ENCODE measurements at regions not wholly inside any gene's neighbourhood (a gene's known extent, or its start where the extent isn't known, plus 50 kb on each side); places are given as distances from the start of the nearest gene placed in this dataset.

DNA sequence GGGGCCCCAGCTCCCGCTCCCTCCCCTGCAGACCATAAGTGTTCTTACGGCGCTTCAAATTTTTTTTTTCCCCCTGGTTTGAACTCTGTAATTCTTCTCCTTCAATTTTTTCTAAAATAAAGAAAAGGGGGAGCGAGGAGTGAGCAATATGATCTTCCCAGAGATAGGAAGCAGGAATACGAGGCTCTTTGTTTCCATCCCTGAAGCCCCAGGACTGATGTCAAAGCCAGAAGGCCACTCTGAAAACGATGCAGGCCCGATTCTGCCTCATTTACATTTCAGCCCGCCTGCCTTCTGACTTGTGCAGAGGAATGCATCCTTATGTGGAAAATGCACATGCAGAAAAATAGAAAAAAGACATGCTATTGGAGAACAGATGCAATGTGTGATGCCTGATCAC is 401.5 kb upstream of the MKI67 start:
- no peaks in the 10 kb centered on the region for H3K36me3 ChIP-seq (replicated peaks in 1 of 2; ENCODE audit: control insufficient read depth in 1 of 2, insufficient read depth in 2 of 2, low read length in 1 of 2)
- TF ChIP-seq MXI1 (IDR thresholded peaks at IDR 0.05; ENCODE audit: low read depth, low read length) (no peak), FOXM1 (IDR thresholded peaks at IDR 0.05; ENCODE audit: low read depth) (no peak)
- TF ChIP-seq, protein P1, sequence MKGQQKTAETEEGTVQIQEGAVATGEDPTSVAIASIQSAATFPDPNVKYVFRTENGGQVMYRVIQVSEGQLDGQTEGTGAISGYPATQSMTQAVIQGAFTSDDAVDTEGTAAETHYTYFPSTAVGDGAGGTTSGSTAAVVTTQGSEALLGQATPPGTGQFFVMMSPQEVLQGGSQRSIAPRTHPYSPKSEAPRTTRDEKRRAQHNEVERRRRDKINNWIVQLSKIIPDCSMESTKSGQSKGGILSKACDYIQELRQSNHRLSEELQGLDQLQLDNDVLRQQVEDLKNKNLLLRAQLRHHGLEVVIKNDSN (IDR thresholded peaks at IDR 0.05; ENCODE audit: borderline replicate concordance, low read depth) = no peak
- no peak overlapping the region for H3K27ac ChIP-seq (ENCODE audit: low read depth in 2 of 2, low read length in 1 of 2)
- WGBS (ENCODE audit: low lambda C conversion rate) = 27% methylated on average over 8 of the region's 8 CpGs
- H3K9ac ChIP-seq = no peak overlapping the region
- ChIA-PET POLR2A (no interaction called here), CTCF (interaction anchor here (1.0 to 8.5 kb wide), 6 partner anchors 9 to 1441 kb away, joined by 3 to 82 read pairs (median 4); no protein-coding TSS in a partner anchor)
- H3K27me3 ChIP-seq (ENCODE audit: insufficient read depth) = no peaks in the 10 kb centered on the region
- H2AFZ ChIP-seq (ENCODE audit: low read depth) = no peak overlapping the region
- no peaks in the 10 kb centered on the region for H4K20me1 ChIP-seq (ENCODE audit: insufficient read depth)
- H3F3A ChIP-seq (replicated peaks; ENCODE audit: insufficient read depth) = no peaks in the 10 kb centered on the region
- H3K9me2 ChIP-seq = no peaks in the 10 kb centered on the region
- H3K4me3 ChIP-seq (ENCODE audit: low read depth in 2 of 2, low read length in 1 of 2) = no peak overlapping the region
- no peak for DNase-seq
- no peak overlapping the region for H3K4me2 ChIP-seq
- H3K79me2 ChIP-seq (ENCODE audit: insufficient read depth) = no peaks in the 10 kb centered on the region
- H3K4me1 ChIP-seq (ENCODE audit: control insufficient read depth in 1 of 2, insufficient read depth in 2 of 2, low read depth in 1 of 2, low read length in 1 of 2) = peaks cover 0 to 15% of the 10 kb centered on the region in 2 experiments; a peak in 2 of 4 replicates
- H3K9me3 ChIP-seq = no peaks in the 10 kb centered on the region

DNA sequence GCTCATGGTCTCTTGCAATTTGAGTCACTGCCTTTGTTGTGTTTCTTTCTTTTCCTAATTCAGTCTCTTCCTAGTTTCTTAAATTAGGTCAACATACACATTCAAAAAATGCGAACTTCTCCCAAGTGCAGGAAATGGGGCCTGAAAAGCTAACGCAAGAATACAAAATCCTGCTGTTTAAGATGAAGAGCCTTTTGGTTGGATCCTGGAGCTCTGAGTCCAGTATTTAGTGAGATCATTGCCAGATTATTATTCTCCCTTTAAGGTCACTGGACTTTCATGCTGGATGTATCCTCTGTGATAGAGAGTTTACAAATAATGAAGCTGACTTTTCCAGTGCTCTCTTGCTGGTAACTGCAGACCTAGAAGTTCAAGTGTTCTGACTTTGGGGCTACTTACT is 401.9 kb upstream of the MKI67 start:
- no peak for DNase-seq
- Histone ChIP-seq H3K36me3 (replicated peaks in 1 of 2; ENCODE audit: control insufficient read depth in 1 of 2, insufficient read depth in 2 of 2, low read length in 1 of 2) (no peaks in the 10 kb centered on the region), H3F3A (replicated peaks; ENCODE audit: insufficient read depth) (no peaks in the 10 kb centered on the region), H4K20me1 (ENCODE audit: insufficient read depth) (no peaks in the 10 kb centered on the region), H3K9me2 (no peaks in the 10 kb centered on the region), H3K79me2 (ENCODE audit: insufficient read depth) (no peaks in the 10 kb centered on the region), H3K4me1 (ENCODE audit: control insufficient read depth in 1 of 2, insufficient read depth in 2 of 2, low read depth in 1 of 2, low read length in 1 of 2) (peaks cover 0 to 15% of the 10 kb centered on the region in 2 experiments; a peak in 2 of 4 replicates), H3K27me3 (ENCODE audit: insufficient read depth) (no peaks in the 10 kb centered on the region), H3K9me3 (no peaks in the 10 kb centered on the region), H2AFZ (ENCODE audit: low read depth) (no peak overlapping the region), H3K4me3 (ENCODE audit: low read depth in 2 of 2, low read length in 1 of 2) (no peak overlapping the region), H3K4me2 (no peak overlapping the region), H3K27ac (ENCODE audit: low read depth in 2 of 2, low read length in 1 of 2) (no peak overlapping the region), H3K9ac (no peak overlapping the region)
- 87% methylated on average over 2 of the region's 2 CpGs for WGBS (ENCODE audit: low lambda C conversion rate)
- ChIA-PET CTCF (interaction anchor here (1.3 to 8.5 kb wide), 8 partner anchors 10 to 1440 kb away, joined by 3 to 82 read pairs (median 7); no protein-coding TSS in a partner anchor), POLR2A (no interaction called here)
- TF ChIP-seq, protein P2, sequence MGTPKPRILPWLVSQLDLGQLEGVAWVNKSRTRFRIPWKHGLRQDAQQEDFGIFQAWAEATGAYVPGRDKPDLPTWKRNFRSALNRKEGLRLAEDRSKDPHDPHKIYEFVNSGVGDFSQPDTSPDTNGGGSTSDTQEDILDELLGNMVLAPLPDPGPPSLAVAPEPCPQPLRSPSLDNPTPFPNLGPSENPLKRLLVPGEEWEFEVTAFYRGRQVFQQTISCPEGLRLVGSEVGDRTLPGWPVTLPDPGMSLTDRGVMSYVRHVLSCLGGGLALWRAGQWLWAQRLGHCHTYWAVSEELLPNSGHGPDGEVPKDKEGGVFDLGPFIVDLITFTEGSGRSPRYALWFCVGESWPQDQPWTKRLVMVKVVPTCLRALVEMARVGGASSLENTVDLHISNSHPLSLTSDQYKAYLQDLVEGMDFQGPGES (IDR thresholded peaks at IDR 0.05; ENCODE audit: low read depth, low read length) = no peak
- TF ChIP-seq FOSL2 (IDR thresholded peaks at IDR 0.05; ENCODE audit: borderline replicate concordance, low read depth) (no peak), TEAD4 (IDR thresholded peaks at IDR 0.05; ENCODE audit: borderline replicate concordance, insufficient read depth) (no peak), SMC3 (IDR thresholded peaks at IDR 0.05; ENCODE audit: low read depth, low read length) (no peak), MXI1 (IDR thresholded peaks at IDR 0.05; ENCODE audit: low read depth, low read length) (no peak), RCOR1 (IDR thresholded peaks at IDR 0.05; ENCODE audit: low read length) (no peak), FOXJ3 (CRISPR knock-in tag; IDR thresholded peaks at IDR 0.05) (no peak)

DNA sequence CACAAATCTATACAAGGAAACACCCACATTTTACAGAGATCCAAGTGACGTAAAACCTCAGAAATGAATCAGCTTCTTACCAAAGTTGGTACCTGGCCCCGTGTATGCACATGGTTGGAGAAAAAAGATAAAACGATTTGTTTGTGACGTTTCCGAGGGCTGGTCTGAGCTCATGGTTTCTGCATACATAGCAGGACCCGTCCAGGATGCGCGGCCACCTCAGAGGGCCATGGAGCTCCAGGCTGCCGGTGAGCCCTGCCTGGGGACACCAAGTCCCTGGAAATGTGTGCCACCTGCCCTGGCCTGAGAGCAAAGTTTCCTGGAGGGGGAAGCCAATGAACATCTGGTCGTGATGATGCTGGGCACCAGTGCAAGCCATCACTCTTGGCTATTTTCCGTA is 402.6 kb upstream of the MKI67 start:
- no peak overlapping the region for H3K4me2 ChIP-seq
- no peak overlapping the region for H3K27ac ChIP-seq (ENCODE audit: low read depth in 2 of 2, low read length in 1 of 2)
- H3K9me2 ChIP-seq = no peaks in the 10 kb centered on the region
- no peaks in the 10 kb centered on the region for H3K36me3 ChIP-seq (replicated peaks in 1 of 2; ENCODE audit: control insufficient read depth in 1 of 2, insufficient read depth in 2 of 2, low read length in 1 of 2)
- CTCF ChIA-PET = interaction anchor here (1.0 to 8.5 kb wide), 12 partner anchors 9 to 1440 kb away, joined by 3 to 82 read pairs (median 6); no protein-coding TSS in a partner anchor
- no peaks in the 10 kb centered on the region for H4K20me1 ChIP-seq (ENCODE audit: insufficient read depth)
- H2AFZ ChIP-seq (ENCODE audit: low read depth) = no peak overlapping the region
- POLR2A ChIA-PET = no interaction called here
- H3K79me2 ChIP-seq (ENCODE audit: insufficient read depth) = no peaks in the 10 kb centered on the region
- no peaks in the 10 kb centered on the region for H3K27me3 ChIP-seq (ENCODE audit: insufficient read depth)
- no peaks in the 10 kb centered on the region for H3F3A ChIP-seq (replicated peaks; ENCODE audit: insufficient read depth)
- DNase-seq = no peak
- H3K4me3 ChIP-seq (ENCODE audit: low read depth in 2 of 2, low read length in 1 of 2) = no peak overlapping the region
- no peak overlapping the region for H3K9ac ChIP-seq
- H3K9me3 ChIP-seq = no peaks in the 10 kb centered on the region
- TF ChIP-seq, protein P3, sequence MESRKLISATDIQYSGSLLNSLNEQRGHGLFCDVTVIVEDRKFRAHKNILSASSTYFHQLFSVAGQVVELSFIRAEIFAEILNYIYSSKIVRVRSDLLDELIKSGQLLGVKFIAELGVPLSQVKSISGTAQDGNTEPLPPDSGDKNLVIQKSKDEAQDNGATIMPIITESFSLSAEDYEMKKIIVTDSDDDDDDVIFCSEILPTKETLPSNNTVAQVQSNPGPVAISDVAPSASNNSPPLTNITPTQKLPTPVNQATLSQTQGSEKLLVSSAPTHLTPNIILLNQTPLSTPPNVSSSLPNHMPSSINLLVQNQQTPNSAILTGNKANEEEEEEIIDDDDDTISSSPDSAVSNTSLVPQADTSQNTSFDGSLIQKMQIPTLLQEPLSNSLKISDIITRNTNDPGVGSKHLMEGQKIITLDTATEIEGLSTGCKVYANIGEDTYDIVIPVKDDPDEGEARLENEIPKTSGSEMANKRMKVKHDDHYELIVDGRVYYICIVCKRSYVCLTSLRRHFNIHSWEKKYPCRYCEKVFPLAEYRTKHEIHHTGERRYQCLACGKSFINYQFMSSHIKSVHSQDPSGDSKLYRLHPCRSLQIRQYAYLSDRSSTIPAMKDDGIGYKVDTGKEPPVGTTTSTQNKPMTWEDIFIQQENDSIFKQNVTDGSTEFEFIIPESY (IDR thresholded peaks at IDR 0.05; ENCODE audit: borderline replicate concordance, low read depth) = no peak
- H3K4me1 ChIP-seq (ENCODE audit: control insufficient read depth in 1 of 2, insufficient read depth in 2 of 2, low read depth in 1 of 2, low read length in 1 of 2) = peaks cover 0 to 15% of the 10 kb centered on the region in 2 experiments; a peak in 2 of 4 replicates
- WGBS (ENCODE audit: low lambda C conversion rate) = 30% methylated on average over 9 of the region's 11 CpGs
